Tibial nerve (tissue), 4 donors: ENCODE measurements at regions not wholly inside any gene's neighbourhood (a gene's known extent, or its start where the extent isn't known, plus 50 kb on each side); places are given as distances from the start of the nearest gene placed in this dataset.

ENCODE experiments used
- DNase-seq, 2 donors: peaks; one replicate each; pipeline ENCODE4 v3.0.0-alpha.2; 2019; ENCODE audit warnings: low spot score in 2 of 2
- H3K27ac ChIP-seq, 4 donors: fragments of 200-600 bp; sonication (generic) in 3 of 4; one replicate each; pipeline ENCODE4 v1.5.1; 2017 to 2019; ENCODE audit warnings: mild to moderate bottlenecking in 1 of 4
- H3K27me3 ChIP-seq, 2 donors: fragments of 200-600 bp; sonication (generic) in 1 of 2; one replicate each; pipeline versions ENCODE4 v1.5.1 to v1.6.0; 2017 to 2019
- H3K36me3 ChIP-seq, 3 donors: fragments of 200-600 bp; sonication (generic); one replicate each; pipeline ENCODE4 v1.5.1; 2018 to 2019
- H3K4me1 ChIP-seq, 4 donors: fragments of 200-600 bp; sonication (generic) in 3 of 4; one replicate each; pipeline ENCODE4 v1.5.1; 2017 to 2019
- H3K4me3 ChIP-seq, 4 donors: fragments of 200-600 bp; sonication (generic) in 3 of 4; one replicate each; pipeline ENCODE4 v1.5.1; 2017 to 2019; ENCODE audit warnings: mild to moderate bottlenecking in 1 of 4, moderate library complexity in 1 of 4
- H3K9me3 ChIP-seq, 4 donors: fragments of 200-600 bp; sonication (generic) in 3 of 4; one replicate each; pipeline ENCODE4 v1.5.1; 2017 to 2019
- CTCF ChIP-seq, 5 experiments: fragments of 200-600 bp in 3 of 5; fragments of 450-650 bp in 2 of 5; sonication (generic) in 3 of 5; IDR thresholded peaks; one replicate each; pipeline ENCODE4 v1.5.1; 2016 to 2019; ENCODE audit warnings: antibody characterized with exemption in 5 of 5, mild to moderate bottlenecking in 3 of 5, moderate library complexity in 2 of 5
- EP300 ChIP-seq, 2 donors: sonication (generic); formaldehyde crosslinking; IDR thresholded peaks; one replicate each; pipeline ENCODE4 v1.6.1; 2017; ENCODE audit warnings: antibody characterized with exemption in 2 of 2, mild to moderate bottlenecking in 1 of 2
- POLR2A ChIP-seq, 2 donors: fragments of 450-650 bp; IDR thresholded peaks; one replicate each; pipeline ENCODE4 v1.6.1; 2017; ENCODE audit warnings: antibody characterized with exemption in 2 of 2, mild to moderate bottlenecking in 2 of 2, moderate library complexity in 2 of 2
- WGBS, 2 donors: methylation state at CpG; one replicate each; pipeline ENCODE4 v1.1.5; 2018; 5-methylcytosine and 5-hydroxymethylcytosine counted together

GRCh38 chr7:41069635-41070034 is 633.3 kb downstream of the INHBA start:
- 70 to 72% methylated on average over 3 of the region's 3 CpGs for WGBS, 2 donors
- no peak for DNase-seq
- H3K4me1 ChIP-seq = no peaks in the 10 kb centered on the region
- no peaks in the 10 kb centered on the region for H3K36me3 ChIP-seq
- H3K4me3 ChIP-seq = no peak overlapping the region
- H3K27ac ChIP-seq = no peak overlapping the region
- no peaks in the 10 kb centered on the region for H3K9me3 ChIP-seq
- TF ChIP-seq EP300 (IDR thresholded peaks at IDR 0.05) = no peak
- no peak for TF ChIP-seq CTCF (IDR thresholded peaks at IDR 0.05)
- no peak for TF ChIP-seq POLR2A (IDR thresholded peaks at IDR 0.05)
- no peaks in the 10 kb centered on the region for H3K27me3 ChIP-seq

- WGBS, 2 donors = 70 to 79% methylated on average over 1 of the region's 1 CpG
Observed at GRCh38 chr7:41067576-41067975, 635.3 kb downstream of the INHBA start.

GRCh38 chr7:41065663-41066062 is 637.2 kb downstream of the INHBA start:
- no peaks in the 10 kb centered on the region for H3K36me3 ChIP-seq
- no peak overlapping the region for H3K27ac ChIP-seq
- TF ChIP-seq POLR2A (IDR thresholded peaks at IDR 0.05) = no peak
- no peak for TF ChIP-seq CTCF (IDR thresholded peaks at IDR 0.05)
- no peak overlapping the region for H3K4me3 ChIP-seq
- no peaks in the 10 kb centered on the region for H3K4me1 ChIP-seq
- H3K9me3 ChIP-seq = no peaks in the 10 kb centered on the region
- WGBS, 2 donors = 81 to 96% methylated on average over 4 of the region's 4 CpGs
- H3K27me3 ChIP-seq = no peaks in the 10 kb centered on the region
- DNase-seq = no peak

More at GRCh38 chr7:41067576-41067975, 635.3 kb downstream of the INHBA start:
- Histone ChIP-seq H3K36me3 (no peaks in the 10 kb centered on the region), H3K9me3 (no peaks in the 10 kb centered on the region), H3K27ac (no peak overlapping the region), H3K4me1 (no peaks in the 10 kb centered on the region), H3K27me3 (no peaks in the 10 kb centered on the region), H3K4me3 (no peak overlapping the region)
- DNase-seq = no peak
- TF ChIP-seq EP300 (IDR thresholded peaks at IDR 0.05) (no peak), CTCF (IDR thresholded peaks at IDR 0.05) (no peak), POLR2A (IDR thresholded peaks at IDR 0.05) (no peak)

- H3K27ac ChIP-seq = no peak overlapping the region
- 65% methylated on average over 4 of the region's 4 CpGs for WGBS, 2 donors
- H3K4me1 ChIP-seq = no peaks in the 10 kb centered on the region
Observed at GRCh38 chr7:41063116-41063515, 639.8 kb downstream of the INHBA start.

GRCh38 chr7:41060796-41061195 is 642.1 kb downstream of the INHBA start:
- Histone ChIP-seq H3K27ac (no peak overlapping the region), H3K36me3 (no peaks in the 10 kb centered on the region), H3K9me3 (no peaks in the 10 kb centered on the region), H3K27me3 (no peaks in the 10 kb centered on the region), H3K4me1 (no peaks in the 10 kb centered on the region), H3K4me3 (no peak overlapping the region)
- TF ChIP-seq EP300 (IDR thresholded peaks at IDR 0.05) = no peak
- TF ChIP-seq POLR2A (IDR thresholded peaks at IDR 0.05) = no peak
- TF ChIP-seq CTCF (IDR thresholded peaks at IDR 0.05) = no peak
- whole genome bisulfite sequencing, 2 donors = 77 to 84% methylated on average over 6 of the region's 6 CpGs
- DNase-seq = no peak

More at GRCh38 chr7:41063116-41063515, 639.8 kb downstream of the INHBA start:
- Histone ChIP-seq H3K9me3 (no peaks in the 10 kb centered on the region), H3K36me3 (no peaks in the 10 kb centered on the region), H3K27me3 (no peaks in the 10 kb centered on the region), H3K4me3 (no peak overlapping the region)
- no peak for DNase-seq
- TF ChIP-seq EP300 (IDR thresholded peaks at IDR 0.05) (no peak), POLR2A (IDR thresholded peaks at IDR 0.05) (no peak), CTCF (IDR thresholded peaks at IDR 0.05) (no peak)
